Daoy (cell line): ENCODE measurements at regions not wholly inside any gene's neighbourhood (a gene's known extent, or its start where the extent isn't known, plus 50 kb on each side); places are given as distances from the start of the nearest gene placed in this dataset.
"Not testable (repeated sequence)": the region's sequence is repeated elsewhere in the genome, so short reads cannot be mapped to it uniquely, and the experiment has no call there.

Experiments
- DNase-seq: peaks from one replicate; pipeline ENCODE4 v3.0.0-alpha.2; 2015; ENCODE audit warnings: low read depth

GRCh38 chr5:15021266-15022046, 149.9 kb upstream of the ANKH start:
- DNase-seq = peak; percentile 73

- DNase-seq = peak; percentile 37
Observed at GRCh38 chr5:15020736-15021135, 149.2 kb upstream of the ANKH start.

- DNase-seq = no peak
Observed at GRCh38 chr5:15014809-15015208, 143.2 kb upstream of the ANKH start.

- peak; percentile 31 for DNase-seq
Observed at GRCh38 chr5:15013654-15014463, 142.3 kb upstream of the ANKH start.

- DNase-seq = no peak
Observed at GRCh38 chr5:15012061-15012460, 140.5 kb upstream of the ANKH start.

- DNase-seq = no peak
Observed at GRCh38 chr5:15010936-15011335, 139.4 kb upstream of the ANKH start.

- peak; percentile 88 for DNase-seq
Observed at GRCh38 chr5:15009420-15009819, 137.8 kb upstream of the ANKH start.

- DNase-seq = peak; percentile 15
Observed at GRCh38 chr5:15008921-15009320, 137.3 kb upstream of the ANKH start.

- DNase-seq = peak; percentile 97
Observed at GRCh38 chr5:15008476-15008875, 136.9 kb upstream of the ANKH start.

- DNase-seq = no peak
Observed at GRCh38 chr5:15007646-15008045, 136.1 kb upstream of the ANKH start.

- DNase-seq = no peak
Observed at GRCh38 chr5:15004506-15004905, 132.9 kb upstream of the ANKH start.

- DNase-seq = peak; percentile 61
Observed at GRCh38 chr5:15003511-15003920, 131.9 kb upstream of the ANKH start.

GRCh38 chr5:15002791-15003190, 131.2 kb upstream of the ANKH start:
- no peak for DNase-seq

GRCh38 chr5:15002173-15002572, 130.6 kb upstream of the ANKH start:
- no peak for DNase-seq

GRCh38 chr5:15001517-15001916, 129.9 kb upstream of the ANKH start:
- no peak for DNase-seq

- no peak for DNase-seq
Observed at GRCh38 chr5:14998491-14998890, 126.9 kb upstream of the ANKH start.

GRCh38 chr5:14996997-14997396, 125.4 kb upstream of the ANKH start:
- DNase-seq = no peak

GRCh38 chr5:14995229-14995628, 123.7 kb upstream of the ANKH start:
- no peak for DNase-seq

- DNase-seq = not testable (repeated sequence)
Observed at GRCh38 chr5:14993459-14994133, 122.0 kb upstream of the ANKH start.

GRCh38 chr5:14992751-14993458, 121.3 kb upstream of the ANKH start:
- not testable (repeated sequence) for DNase-seq

GRCh38 chr5:14988223-14988622, 116.6 kb upstream of the ANKH start:
- DNase-seq = no peak

- no peak for DNase-seq
Observed at GRCh38 chr5:14986413-14986812, 114.8 kb upstream of the ANKH start.
